UCSD-AML1 (cell line): ENCODE measurements at regions not wholly inside any gene's neighbourhood (a gene's known extent, or its start where the extent isn't known, plus 50 kb on each side); places are given as distances from the start of the nearest gene placed in this dataset.
"Not testable (repeated sequence)": the region's sequence is repeated elsewhere in the genome, so short reads cannot be mapped to it uniquely, and the experiment has no call there.

ENCODE experiments used
- DNase-seq: peaks from one replicate; lab custom pipeline; 2025; ENCODE audit not compliant: unreplicated experiment; lab: John Stamatoyannopoulos, UW

DNA sequence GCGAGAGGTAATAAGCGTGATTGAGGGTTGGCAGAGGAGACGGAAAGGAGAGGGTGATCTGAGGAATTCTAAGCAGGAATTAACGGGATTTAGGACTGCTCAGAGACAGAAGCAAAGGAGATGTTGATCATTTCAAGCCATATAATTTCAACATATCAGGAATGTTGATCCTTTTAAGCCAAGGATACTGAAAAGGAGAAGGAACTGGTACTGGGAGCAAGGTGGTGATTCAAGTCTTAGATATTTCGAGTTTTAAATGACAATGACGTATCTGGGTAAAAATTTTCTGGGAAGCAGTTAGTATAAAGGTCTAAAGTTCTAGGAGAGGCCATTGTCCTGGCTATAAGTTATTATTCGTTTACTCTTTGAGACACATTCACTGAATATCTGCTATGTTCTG lies 91.3 kb upstream of the OGFRL1 start:
- no peak for DNase-seq

- no peak for DNase-seq
Observed at GRCh38 chr6:71197780-71198179, 90.8 kb upstream of the OGFRL1 start.

DNA sequence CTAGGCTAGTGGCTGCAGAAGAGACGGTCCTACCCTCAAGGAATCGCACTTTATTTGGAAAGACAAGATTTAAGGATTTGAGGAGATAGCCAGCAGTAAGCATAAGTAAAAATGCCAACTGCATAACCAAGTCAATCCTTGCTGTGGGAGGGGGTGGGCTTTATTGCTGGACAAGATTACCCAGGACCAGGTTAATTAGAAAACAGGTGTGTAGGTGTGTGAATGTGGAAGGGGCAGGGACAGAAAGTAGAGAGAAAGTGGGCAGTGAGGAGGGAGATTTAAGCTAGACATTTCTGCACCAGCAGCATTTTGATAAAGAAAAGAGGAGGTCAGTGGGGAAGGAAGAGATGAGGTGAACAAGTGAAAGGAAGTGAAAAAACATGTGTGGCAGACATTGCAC lies 89.7 kb upstream of the OGFRL1 start:
- no peak for DNase-seq

GRCh38 chr6:71199736-71200135 lies 88.9 kb upstream of the OGFRL1 start:
- no peak for DNase-seq

DNA sequence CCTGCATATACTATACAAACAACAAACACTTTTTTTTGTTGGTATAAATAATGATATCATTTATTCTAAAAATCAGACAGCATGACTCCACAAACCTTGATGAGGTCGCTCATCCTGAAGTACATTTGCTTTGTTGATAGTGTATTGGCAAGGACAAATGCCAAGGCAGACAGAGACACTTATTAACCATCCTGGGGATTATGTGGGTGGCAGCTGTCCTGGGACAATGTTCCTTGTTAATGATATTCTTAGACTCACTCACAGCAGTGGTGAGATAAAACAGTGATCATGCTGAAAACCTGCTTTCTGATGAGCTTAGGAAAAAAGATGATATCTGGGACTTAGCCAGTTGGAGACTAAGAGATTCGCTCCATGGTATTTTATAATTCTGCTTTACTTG lies 85.4 kb upstream of the OGFRL1 start:
- no peak for DNase-seq

DNA sequence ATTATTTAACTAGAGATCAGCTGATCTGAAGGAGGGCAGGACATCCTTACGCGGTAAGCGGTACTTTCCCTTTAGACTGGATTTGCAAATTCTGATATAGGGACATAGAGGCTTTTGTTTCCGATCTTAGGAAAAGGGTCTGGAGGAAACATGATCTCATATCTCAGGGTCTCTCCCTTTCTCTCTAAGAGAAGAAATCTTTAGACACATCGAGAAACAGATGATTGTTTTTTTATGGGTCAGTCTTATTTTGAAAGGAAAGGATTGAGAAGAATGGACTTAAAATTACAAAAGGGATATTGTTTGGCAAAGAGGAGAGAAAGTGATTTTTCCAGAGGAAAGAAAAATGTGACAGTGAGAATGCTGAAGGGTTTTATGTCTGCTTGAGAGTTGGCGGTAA lies 83.9 kb upstream of the OGFRL1 start:
- no peak for DNase-seq

DNA sequence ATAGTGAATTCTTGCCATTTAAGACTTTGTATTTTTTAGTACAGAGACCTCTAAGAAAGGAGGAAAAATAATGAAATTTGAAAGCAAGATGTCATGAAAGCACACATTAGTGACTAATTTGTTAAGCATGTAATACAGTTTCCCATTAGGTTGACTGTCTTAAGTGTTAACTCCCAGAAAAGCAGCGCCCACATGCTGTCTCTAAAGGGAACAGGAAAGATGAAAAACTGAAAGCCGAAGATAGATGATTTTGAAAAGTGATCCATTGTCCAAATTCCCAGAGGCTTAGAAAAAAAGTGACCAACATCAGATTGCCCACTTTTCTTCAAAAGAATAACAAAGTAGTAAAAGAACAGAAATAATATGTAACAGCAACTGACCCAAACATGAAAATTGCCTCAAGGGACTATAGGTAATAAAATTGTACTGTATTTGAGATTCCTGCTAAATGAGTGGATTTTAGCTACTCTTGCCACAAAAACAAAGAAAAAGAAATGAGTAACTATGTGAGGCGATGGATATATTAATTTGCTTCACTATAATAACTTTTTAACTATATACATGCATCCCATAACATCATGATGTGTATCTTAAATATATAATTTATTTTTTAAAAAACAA lies 83.2 kb upstream of the OGFRL1 start:
- DNase-seq = no peak

DNA sequence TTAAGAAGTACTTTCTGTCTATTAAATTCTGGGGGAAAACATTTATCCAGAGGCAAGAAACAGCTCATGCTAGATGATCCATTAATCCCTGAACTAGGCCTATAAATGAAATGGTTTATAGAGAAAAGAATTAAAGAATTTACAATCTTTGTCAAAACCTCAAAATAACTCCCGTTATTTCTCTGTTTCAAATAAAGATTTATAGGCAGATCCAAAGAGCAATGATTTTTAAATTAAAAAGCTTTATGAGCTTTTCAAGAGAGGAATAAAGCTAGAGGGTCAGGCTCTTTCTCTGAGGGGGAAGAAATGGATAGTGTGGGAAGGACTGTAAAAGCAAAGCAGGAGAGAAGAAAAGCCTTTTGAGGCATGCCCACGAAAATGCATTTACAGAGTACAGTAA lies 82.5 kb upstream of the OGFRL1 start:
- no peak for DNase-seq

DNA sequence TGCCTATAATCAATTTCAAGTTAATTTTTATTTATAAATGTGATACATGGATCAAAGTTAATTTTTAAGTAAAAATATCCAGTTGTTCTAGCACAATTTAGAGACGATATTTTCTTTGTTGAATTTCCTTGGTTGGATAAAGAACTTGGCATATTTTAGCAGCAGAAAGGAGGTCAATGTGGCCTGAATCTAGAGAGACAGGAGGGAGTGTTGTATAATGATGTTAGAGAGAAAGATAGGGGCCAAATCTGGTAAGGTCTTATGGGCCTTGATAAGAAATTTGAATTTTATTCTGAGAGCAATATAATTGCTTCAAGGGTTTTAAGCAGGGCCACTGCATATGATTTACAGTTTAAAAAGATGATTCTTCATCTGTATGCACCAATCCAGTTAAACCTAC lies 79.4 kb upstream of the OGFRL1 start:
- no peak for DNase-seq

GRCh38 chr6:71209626-71210025 lies 79.0 kb upstream of the OGFRL1 start:
- no peak for DNase-seq

- DNase-seq = no peak
Observed at GRCh38 chr6:71211799-71212198, 76.8 kb upstream of the OGFRL1 start.

- no peak for DNase-seq
Observed at GRCh38 chr6:71220466-71220865, 68.1 kb upstream of the OGFRL1 start.

- no peak for DNase-seq
Observed at GRCh38 chr6:71222671-71223070, 65.9 kb upstream of the OGFRL1 start.

GRCh38 chr6:71224011-71224410 lies 64.6 kb upstream of the OGFRL1 start:
- DNase-seq = no peak

GRCh38 chr6:71226151-71226550 lies 62.5 kb upstream of the OGFRL1 start:
- DNase-seq = no peak

DNA sequence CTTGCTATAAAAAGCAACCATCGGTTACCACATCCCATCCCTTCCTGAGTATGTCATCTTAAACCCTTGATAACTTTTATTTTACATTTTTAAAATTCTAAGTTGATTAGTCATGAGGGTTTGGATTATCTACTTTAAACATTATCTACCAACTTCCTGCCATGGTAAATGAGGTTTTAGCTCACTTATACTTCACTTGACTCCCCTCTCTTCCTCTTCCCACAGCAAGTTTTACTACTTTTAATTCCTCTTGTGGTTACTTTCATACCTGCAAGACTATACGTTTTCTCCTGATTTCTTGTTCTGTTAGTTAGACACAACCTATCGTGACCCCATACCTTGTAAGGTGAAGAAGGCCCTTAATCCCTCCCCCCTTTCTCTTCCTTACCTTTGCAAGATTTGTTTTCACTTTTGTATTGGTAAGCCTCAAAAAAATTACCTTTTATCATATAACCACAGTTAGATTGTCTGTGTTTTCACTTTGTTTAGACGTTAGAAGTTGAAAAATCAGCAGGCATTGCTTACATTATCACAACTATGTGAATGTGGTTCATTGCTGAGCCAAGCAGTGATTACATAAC lies 60.1 kb upstream of the OGFRL1 start:
- DNase-seq = peak; percentile 5

- DNase-seq = no peak
Observed at GRCh38 chr6:71229477-71229876, 59.1 kb upstream of the OGFRL1 start.

GRCh38 chr6:71232890-71233289 lies 55.7 kb upstream of the OGFRL1 start:
- DNase-seq = not testable (repeated sequence)

DNA sequence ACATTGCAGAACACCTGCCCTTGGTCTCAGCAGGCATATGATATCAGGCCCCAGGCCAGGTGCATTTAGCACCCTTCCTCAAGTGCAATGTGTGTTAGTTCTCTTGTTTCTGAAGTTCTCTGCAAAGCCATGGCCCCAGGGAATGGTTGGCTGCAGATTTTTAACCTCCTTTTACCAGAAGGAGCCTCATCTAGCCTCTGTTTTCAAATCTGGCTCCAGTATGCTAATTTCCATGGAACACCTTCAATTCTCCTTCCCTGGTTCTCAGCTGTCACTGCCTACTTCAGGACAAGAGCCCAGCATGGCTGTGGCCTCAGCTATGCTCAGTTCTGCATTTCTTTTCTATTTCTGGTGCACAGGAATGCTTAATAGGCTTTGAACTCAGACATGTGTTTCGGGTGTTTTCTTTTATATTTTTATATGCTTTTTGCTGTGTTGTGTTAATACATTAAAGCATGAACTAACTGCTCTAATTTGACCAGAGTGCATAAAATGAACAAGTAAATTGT lies 51.6 kb upstream of the OGFRL1 start:
- DNase-seq = no peak

GRCh38 chr6:71238351-71238750 lies 50.3 kb upstream of the OGFRL1 start:
- no peak for DNase-seq
